Astrocyte (in vitro differentiated cells and primary cell): ENCODE measurements at regions not wholly inside any gene's neighbourhood (a gene's known extent, or its start where the extent isn't known, plus 50 kb on each side); places are given as distances from the start of the nearest gene placed in this dataset.

Experiments
- CTCF ChIP-seq: IDR thresholded peaks from 2 replicates; pipeline ENCODE4 v1.5.1; 2011; ENCODE audit warnings: low read depth, mild to moderate bottlenecking, inconsistent platforms, low read length, moderate library complexity; ENCODE audit not compliant: insufficient read depth
- EZH2 ChIP-seq: IDR thresholded peaks from 2 replicates; pipeline ENCODE4 v1.6.1; 2012; ENCODE audit warnings: mild to moderate bottlenecking, low read length, inconsistent platforms; ENCODE audit not compliant: insufficient read depth

DNA sequence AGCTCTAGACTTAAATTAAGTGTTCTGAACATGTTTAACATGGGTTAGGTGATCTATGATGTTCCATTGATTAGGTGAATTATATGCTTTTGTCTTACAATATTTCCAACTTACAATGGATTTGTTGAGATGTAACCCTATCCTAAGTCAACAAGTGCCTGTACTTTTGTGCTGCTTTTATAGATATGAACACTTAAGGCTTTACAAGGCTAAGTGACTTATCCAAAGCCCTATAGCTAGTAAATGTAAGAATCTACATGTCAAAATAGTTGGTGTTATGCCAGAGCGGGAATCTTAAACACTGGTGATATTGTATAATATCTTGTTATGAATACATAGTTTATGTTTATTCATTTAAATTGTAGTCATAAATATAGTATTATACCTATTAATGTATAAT, 1629.1 kb upstream of the IGFBP7 start:
- no peak for TF ChIP-seq CTCF
- no peak for TF ChIP-seq EZH2
